ENCODE measurements at regions not wholly inside any gene's neighbourhood (a gene's known extent, or its start where the extent isn't known, plus 50 kb on each side); places are given as distances from the start of the nearest gene placed in this dataset.

GRCh38 chr5:81914696-81915095, 57.1 kb upstream of the ATG10 start:
- DNase-seq, result no peak

DNA sequence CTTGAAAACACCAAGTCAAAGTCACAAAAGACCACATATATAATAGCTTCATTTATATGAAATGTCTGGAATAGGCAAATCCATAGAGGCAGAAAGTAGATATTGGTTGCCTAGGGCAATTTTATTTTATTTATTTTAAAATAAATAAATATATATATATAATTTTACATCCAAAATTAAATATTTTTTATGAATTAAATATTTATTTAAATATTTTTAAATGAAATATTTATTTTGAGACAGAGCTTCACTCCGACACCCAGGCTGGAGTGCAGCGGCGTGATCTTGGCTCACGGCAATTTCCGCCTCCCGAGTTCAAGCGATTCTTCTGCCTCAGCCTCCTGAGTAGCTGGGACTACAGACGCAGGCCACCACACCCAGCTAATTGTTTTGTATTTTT, 58.9 kb upstream of the ATG10 start:
- DNase-seq, result no peak

GRCh38 chr5:81909677-81910076, 62.1 kb upstream of the ATG10 start:
- DNase-seq, result no peak

DNA sequence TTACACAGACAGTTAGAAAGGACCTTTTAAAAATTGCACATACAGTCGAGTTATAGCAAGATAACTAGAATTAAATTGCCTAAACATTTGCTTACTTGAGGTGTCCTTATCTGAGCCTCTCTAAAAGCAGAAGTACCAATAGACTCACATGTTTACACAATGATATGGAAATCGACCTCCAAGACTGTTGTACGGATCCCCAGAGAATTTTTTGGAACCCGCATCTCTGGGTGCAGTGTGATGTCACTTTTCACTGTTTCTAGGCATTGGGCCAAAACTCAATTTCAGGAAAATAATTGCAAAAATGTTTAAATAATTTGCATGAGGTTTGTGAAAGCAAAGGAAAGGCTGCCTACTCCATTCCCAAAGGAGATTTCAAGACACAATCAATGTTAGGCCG, 63.1 kb upstream of the ATG10 start:
- DNase-seq, result no peak

DNA sequence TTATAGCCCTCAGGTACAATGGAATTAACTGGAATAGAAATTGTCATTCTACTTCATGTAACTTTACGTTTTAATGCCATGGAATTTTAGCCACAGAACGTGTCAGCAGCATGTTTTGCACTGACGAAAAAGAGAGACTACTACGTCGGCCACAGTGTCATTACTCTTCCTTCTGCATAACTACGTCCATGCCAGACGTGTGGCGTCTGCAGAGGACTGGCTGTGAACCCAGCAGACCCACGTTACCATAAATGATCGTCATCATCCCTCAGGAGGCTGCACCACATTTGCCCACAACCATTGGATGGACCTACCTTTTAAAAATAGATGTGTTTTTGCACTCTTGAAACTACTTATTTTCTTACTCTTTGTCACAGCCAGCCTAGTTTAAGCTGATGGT, 63.8 kb upstream of the ATG10 start:
- DNase-seq, result no peak

DNA sequence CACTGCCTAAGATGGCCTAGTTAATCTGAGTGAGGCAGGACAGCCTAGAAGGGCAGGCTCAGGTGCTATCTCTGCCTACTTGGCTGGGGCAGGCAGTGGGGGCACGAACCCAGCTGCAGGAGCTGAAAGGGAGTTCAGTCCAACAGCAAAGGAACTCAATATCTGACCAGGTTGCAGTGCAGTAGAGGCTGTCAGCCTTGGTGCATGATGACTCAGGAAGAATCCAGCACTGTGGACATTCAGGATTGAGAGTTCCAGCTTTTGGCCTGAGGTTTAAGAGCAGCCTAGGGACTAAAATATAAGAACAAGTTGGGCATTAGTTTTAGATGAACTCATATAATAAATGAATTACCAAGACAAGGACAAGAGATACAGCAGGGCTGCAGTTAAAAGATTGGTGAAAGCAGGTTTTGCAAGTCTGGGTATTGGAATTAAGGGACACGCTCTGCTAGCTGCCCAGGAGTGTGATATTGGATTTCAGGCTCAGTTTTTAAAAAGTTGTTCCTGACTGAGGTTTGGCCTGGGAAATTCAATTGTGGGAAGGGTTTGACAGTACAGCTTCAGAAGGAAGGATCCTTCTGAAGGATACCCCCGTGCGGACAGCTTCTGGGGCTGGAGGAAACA, 64.7 kb upstream of the ATG10 start:
- no peak for DNase-seq

DNA sequence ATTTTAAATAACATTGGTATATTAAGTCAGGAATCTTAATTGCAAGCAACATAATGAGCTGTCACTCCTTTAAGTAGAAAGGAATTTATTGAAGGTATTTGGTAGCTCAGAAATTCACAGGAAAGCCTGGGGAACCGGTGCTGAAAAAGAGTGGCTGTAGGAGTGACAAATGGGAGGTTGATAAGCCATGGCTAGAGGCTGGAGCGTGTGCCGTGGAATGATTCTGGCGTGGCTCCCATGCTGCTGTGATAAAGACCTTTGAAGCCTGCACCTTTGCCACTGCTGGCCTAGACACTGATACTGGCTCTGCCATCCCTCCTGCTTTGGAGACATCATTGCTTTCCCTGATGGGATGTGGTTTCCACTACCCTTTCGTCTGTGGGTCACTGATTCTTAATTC, 65.7 kb upstream of the ATG10 start:
- DNase-seq, result no peak

DNA sequence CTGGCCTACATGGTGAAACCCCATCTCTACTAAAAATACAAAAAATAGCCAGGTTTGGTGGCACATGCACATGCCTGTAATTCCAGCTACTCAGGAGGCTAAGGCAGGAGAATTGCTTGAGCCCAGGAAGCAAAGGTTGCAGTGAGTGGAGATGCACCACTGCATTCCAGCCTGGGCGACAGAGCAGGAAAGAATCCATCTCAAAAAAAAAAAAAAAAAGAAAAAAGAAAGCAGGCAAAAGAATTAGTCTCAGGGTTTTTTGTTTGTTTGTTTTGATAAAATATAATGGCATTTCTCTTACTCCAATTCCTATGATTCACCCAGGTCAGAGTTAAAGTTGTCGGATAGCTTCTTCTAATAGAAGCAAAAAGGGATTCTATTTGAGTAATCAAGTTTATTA, 67.0 kb upstream of the ATG10 start:
- DNase-seq, result no peak

GRCh38 chr5:81904166-81904565, 67.7 kb upstream of the ATG10 start:
- DNase-seq, result no peak

- DNase-seq, result no peak
These were observed 70.2 kb upstream of the ATG10 start for GRCh38 chr5:81901586-81901985.

- DNase-seq, result no peak
These were observed 72.7 kb upstream of the ATG10 start for GRCh38 chr5:81899123-81899522.

DNA sequence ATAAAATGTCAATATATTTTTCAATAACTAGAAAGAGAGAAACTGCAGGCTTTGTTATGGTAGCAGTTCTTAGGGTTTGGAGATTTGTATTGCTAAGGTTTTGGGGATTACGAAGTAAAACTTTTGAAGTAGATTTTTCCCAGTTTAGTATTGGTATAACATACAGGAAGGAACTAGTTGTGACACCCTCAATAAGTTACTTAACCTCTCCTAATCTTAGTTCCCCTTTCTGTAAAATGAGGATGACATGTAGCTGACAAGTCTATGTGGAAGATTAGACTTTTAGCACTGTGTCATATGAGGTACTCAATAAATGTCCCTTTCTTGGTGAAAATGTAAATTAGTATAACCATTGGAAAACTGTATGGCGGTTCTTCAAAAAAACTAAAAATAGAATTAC, 73.4 kb upstream of the ATG10 start:
- DNase-seq, result no peak

- no peak for DNase-seq
These were observed 75.1 kb upstream of the ATG10 start for GRCh38 chr5:81896764-81897163.

DNA sequence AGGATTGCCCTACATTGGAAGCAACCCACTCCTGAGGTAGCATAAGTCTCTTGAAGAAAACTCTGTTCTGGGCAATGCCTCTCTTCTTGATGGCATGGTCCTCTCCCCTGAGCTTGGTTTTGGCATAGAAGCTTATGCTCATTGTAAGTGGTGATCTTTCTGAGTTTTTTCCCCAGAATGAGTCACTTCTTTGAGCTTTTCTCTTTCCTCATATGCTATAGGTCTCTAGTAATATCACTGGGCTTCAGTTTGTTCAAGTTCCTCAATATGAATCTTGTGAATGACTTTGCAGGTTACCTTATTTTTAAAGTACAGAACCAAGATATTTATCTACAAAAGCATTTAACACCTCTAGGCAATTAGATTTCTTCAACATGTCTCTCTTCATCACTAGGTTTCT, 76.5 kb upstream of the ATG10 start:
- DNase-seq, result no peak

GRCh38 chr5:81893961-81894360, 77.9 kb upstream of the ATG10 start:
- DNase-seq, result no peak

DNA sequence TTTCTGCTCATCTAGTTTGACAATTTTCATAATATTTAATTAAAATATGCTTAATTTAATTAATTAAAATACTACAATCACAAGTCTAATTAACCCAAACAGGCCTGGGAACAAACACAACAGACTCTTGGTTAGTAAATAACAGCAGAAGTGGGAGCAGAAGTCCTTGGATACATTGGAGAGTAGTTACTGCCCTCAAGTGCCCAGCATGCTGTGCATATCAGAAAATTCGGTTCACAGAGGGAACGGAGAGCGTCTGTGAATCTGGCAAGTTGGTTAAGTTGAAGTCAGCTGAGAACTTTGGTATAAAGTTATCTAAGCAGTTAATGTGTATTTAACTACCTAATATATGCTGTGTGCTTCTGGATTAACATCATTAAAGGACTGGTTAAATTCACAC, 87.0 kb upstream of the ATG10 start:
- DNase-seq, result no peak

DNA sequence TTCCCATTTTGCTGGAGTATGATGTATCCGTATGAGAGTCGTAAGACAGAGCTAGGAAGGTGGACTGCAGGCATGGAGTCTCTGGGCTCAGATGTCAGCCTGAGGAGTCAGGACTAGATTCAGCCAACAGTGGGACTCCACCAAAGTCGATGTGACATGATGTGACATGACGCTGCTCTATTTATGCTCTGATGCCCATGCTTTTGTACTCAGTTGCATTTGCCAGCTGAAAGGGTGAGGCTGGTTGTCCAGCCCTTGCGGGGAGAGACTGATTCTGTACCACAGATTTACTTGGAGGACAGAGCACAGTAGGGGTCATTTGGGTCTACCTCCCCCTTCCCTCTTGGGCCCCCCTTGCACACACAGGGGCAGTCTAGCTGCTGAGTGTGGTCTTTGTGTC, 88.5 kb upstream of the ATG10 start:
- DNase-seq, result no peak

DNA sequence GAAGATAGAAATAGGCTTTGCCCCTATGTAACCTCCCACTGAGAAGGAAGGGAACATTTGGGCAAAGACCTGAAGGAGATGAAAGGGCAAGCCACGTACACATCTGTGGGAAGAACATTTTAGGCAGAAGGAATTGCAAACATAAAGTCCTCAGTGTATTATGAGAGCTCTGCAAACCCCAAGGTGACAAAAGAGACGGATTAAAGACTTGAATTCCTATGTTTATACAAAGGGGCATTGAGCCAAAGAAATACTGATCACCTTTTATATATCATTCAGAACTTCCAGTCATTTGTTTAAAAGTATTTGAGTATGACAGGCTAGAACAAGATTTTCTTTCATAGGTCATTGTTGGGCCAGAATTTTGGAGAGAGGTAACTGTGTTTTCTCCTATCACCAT, 90.2 kb upstream of the ATG10 start:
- no peak for DNase-seq

- DNase-seq, result no peak
These were observed 91.9 kb upstream of the ATG10 start for GRCh38 chr5:81879936-81880335.

DNA sequence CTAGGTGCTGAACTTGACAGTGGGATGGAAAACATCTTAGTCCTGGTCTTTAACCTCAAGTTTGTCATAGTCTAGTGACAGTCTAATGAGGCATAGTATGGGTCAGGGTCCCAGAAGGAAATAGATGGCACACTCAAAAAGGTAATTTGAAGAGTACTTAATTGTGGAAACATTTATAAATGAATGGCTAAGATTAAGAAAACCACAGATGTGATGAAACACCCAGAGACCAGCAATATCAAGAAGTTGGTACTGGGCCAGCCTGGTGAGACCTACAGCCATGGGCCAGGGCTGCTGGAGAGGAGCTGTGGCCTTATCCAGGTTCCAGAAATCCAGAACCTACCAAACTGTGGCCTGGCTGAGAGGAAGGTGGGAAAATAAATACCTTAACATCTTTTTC, 93.5 kb upstream of the ATG10 start:
- DNase-seq, result no peak

DNA sequence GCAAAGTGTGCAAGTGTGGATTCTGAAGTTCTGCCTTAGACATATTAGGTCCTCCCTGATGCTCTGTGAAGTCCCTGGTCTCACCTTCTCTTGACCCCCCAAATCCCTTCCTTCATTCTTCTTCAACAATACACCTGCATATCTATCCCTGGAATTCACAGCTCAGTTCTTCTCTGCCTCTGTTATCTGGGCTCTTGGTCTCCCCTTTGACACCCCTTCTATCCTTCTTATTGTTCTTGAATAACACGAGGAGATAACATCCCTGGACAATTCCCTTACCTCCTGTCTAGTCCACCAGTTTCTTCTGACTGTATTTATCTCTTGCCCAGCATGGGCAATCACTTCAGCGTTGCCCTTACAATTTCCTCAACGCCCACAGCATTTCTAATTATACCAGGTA, 104.8 kb upstream of the ATG10 start:
- DNase-seq, result no peak

GRCh38 chr5:81860778-81861177, 109.9 kb upstream of the SSBP2 start:
- DNase-seq, result no peak

- no peak for DNase-seq
These were observed 108.7 kb upstream of the SSBP2 start for GRCh38 chr5:81859624-81860023.

GRCh38 chr5:81856948-81857928, 106.3 kb upstream of the SSBP2 start:
- no peak for DNase-seq

DNA sequence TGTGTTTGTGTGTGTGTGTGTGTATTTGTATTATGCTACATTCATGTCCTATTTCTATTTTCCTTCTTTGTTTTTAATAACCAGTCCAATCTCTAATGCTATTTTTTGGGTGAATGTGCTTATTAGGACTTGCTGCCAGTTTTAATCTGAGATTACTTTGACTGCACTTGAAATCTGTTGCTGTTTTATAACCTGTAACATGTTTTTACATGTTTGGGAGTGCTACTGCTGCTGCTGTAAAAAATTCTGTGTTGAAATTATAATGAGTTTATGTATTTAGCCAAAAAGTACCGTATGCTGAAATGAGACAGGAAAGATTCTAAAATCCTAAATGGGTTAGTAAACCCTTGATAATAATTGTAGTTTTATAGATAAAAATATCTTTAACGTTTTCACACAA, 104.7 kb upstream of the SSBP2 start:
- DNase-seq, result no peak
